Neuron (in vitro differentiated cells): ENCODE measurements at regions not wholly inside any gene's neighbourhood (a gene's known extent, or its start where the extent isn't known, plus 50 kb on each side); places are given as distances from the start of the nearest gene placed in this dataset.
"Not testable (repeated sequence)": the region's sequence is repeated elsewhere in the genome, so short reads cannot be mapped to it uniquely, and the experiment has no call there.

ENCODE experiments used
- H2AFZ ChIP-seq: one replicate; pipeline ENCODE4 v1.6.1; 2013; ENCODE audit warnings: low read depth, mild to moderate bottlenecking, inconsistent platforms, low read length, moderate library complexity
- H3K27me3 ChIP-seq: one replicate; pipeline ENCODE4 v1.6.1; 2013; ENCODE audit warnings: low read length; ENCODE audit not compliant: insufficient read depth
- H3K36me3 ChIP-seq: one replicate; pipeline ENCODE4 v1.6.1; 2013; ENCODE audit warnings: low read length; ENCODE audit not compliant: insufficient read depth
- H3K4me1 ChIP-seq: one replicate; pipeline ENCODE4 v1.6.1; 2013; ENCODE audit warnings: low read length; ENCODE audit not compliant: insufficient read depth
- H3K4me3 ChIP-seq: 2 replicates; pipeline ENCODE4 v1.5.1; 2013; ENCODE audit warnings: mild to moderate bottlenecking, low read length, moderate library complexity
- H3K9me3 ChIP-seq: one replicate; pipeline ENCODE4 v1.6.1; 2013; ENCODE audit warnings: low read length

DNA sequence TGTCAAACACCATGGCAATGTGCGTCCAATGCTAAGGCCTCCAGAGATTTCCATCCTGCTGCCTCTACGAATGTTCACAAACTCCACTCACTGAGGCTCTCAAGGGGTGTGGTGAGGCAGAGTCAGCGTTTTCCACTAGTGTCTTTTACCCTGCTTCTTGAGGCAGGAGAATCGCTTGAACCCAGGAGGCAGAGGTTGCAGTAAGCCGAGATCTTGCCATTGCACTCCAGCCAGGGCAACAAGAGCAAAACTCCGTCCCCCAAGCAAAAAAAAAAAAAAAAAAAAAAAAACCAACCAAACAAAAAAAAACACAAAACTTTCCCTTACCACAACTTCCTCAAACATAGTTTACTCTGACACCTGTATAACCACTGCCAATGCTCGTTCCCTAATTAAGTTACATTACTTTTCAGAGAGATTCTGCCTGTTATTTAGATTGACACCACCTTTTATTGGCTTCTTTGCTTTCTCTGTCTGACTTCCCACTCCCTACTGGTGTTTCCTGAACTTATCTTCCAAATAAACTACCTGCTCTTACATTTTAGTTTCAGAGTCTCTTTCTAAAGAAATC, 102.1 kb upstream of the ZNF746 start:
- no peaks in the 10 kb centered on the region for H3K9me3 ChIP-seq
- H3K27me3 ChIP-seq, result no peaks in the 10 kb centered on the region
- H3K4me3 ChIP-seq, result no peak overlapping the region
- H2AFZ ChIP-seq, result no peak overlapping the region
- peaks cover 49% of the 10 kb centered on the region for H3K36me3 ChIP-seq
- H3K4me1 ChIP-seq, result no peaks in the 10 kb centered on the region

DNA sequence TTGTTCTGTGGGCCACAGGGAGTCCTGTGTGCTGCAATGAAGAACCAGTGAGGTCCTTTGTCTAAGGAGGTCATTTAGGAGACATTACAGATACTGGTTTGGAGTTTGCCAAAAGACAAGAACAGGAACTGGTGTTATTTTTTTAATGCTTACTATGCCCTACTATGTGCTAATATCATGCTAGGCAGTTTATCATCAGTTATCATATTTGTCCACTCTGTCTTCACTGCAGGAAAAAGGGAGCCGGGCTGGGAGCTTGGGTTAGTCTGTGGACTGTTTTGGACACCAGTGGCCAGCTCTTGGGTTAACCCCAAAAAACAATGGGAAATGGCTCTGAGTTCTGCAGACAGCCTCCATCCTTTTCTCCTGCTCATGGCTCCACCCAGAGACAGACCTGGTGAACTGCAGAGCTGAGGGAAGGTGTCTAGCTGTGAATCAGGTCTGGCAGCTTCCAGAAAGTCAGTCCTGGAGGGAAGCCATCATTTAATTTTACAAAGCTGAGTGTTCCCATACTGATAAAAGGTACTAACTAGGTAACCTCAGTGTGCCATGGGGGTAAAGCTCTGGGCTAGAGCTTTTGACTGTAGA, 101.2 kb upstream of the ZNF746 start:
- Histone ChIP-seq H3K36me3 (peaks cover 49% of the 10 kb centered on the region), H3K9me3 (no peaks in the 10 kb centered on the region), H2AFZ (no peak overlapping the region), H3K4me1 (no peaks in the 10 kb centered on the region), H3K4me3 (no peak overlapping the region), H3K27me3 (no peaks in the 10 kb centered on the region)

DNA sequence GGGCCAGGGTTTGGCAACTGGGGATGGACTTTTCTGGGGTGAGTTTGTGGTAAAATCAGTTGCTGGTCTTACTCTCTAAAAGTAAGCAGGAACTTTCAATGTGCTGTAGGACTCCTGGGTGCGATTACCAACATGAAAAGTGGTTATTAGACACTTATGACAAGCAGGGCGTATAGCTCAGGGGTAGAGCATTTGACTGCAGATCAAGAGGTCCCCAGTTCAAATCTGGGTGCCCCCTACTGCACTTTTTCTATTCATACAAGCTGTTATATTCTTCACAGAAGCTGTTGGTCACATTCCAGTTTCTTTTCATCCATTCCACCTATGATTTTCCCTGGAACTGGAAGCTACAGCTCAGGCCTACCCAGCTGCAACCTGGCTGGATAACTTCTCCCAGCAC, 100.2 kb upstream of the ZNF746 start:
- H3K4me1 ChIP-seq, H3K4me3 ChIP-seq, H2AFZ ChIP-seq, H3K9me3 ChIP-seq, H3K27me3 ChIP-seq: not testable (repeated sequence)
- peaks cover 47% of the 10 kb centered on the region for H3K36me3 ChIP-seq

DNA sequence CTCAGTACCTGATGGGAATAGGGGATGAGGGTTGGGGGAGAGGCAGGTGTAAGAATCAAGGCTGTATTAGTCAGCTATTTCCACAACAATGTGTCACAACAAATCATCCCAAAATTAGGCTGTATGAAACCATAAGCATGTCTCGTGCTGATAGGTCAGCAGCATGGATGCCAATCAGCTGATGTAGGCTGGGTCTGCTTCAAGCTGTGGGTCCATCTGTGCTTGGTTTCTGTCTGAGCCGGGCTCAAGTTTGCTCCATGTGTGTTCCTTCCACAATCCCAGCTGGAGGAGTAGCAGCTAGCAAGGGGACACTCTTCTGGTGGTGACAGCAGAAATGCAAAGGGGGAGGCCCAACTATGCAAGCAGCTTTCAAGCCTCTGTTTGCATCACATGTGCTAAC, 97.9 kb upstream of the ZNF746 start:
- H3K4me3 ChIP-seq, result no peak overlapping the region
- H3K36me3 ChIP-seq, result peaks cover 47% of the 10 kb centered on the region
- no peaks in the 10 kb centered on the region for H3K4me1 ChIP-seq
- H3K27me3 ChIP-seq, result no peaks in the 10 kb centered on the region
- H2AFZ ChIP-seq, result no peak overlapping the region
- H3K9me3 ChIP-seq, result no peaks in the 10 kb centered on the region

DNA sequence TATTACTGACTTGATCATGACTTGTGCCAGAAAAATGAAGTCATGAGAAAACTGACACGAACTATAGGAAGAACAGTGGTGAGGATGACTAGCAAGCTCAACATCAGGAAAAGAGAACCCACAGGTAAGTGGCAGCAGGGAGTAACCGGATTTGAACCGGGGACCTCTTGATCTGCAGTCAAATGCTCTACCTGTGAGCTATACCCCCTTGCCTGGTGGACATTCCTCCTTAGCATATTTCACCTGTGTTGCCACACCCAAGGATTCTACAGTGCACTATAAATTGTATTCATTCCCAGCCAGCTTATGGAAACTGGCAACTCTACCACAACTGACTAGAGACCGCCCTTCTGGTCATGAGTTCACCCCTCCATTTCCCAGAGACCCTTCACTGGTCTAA, 97.5 kb upstream of the ZNF746 start:
- no peaks in the 10 kb centered on the region for H3K9me3 ChIP-seq
- no peak overlapping the region for H3K4me3 ChIP-seq
- no peaks in the 10 kb centered on the region for H3K27me3 ChIP-seq
- H3K36me3 ChIP-seq, result peaks cover 47% of the 10 kb centered on the region
- no peak overlapping the region for H2AFZ ChIP-seq
- no peaks in the 10 kb centered on the region for H3K4me1 ChIP-seq

DNA sequence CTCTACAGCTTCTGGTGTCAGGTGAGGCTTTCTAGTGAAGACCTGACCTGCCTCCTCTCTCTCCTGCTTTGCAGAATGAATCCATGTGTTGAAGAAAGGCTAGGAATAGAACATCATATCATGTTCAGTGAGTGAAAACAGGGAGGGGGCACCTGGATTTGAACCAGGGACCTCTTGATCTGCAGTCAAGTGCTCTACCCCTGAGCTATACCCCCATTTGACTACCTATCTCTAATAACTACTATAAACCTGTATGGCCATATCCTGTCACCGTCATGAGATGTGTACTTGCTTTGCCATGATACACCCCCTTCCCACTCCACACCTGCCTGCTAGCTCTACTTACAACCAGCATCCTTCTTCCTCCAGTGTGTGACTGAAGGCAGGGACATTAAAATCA, 91.3 kb upstream of the ZNF746 start:
- Histone ChIP-seq H3K4me3 (no peak overlapping the region), H3K4me1 (no peaks in the 10 kb centered on the region), H3K36me3 (peaks cover 56% of the 10 kb centered on the region), H2AFZ (no peak overlapping the region), H3K9me3 (peaks cover 16% of the 10 kb centered on the region), H3K27me3 (no peaks in the 10 kb centered on the region)

DNA sequence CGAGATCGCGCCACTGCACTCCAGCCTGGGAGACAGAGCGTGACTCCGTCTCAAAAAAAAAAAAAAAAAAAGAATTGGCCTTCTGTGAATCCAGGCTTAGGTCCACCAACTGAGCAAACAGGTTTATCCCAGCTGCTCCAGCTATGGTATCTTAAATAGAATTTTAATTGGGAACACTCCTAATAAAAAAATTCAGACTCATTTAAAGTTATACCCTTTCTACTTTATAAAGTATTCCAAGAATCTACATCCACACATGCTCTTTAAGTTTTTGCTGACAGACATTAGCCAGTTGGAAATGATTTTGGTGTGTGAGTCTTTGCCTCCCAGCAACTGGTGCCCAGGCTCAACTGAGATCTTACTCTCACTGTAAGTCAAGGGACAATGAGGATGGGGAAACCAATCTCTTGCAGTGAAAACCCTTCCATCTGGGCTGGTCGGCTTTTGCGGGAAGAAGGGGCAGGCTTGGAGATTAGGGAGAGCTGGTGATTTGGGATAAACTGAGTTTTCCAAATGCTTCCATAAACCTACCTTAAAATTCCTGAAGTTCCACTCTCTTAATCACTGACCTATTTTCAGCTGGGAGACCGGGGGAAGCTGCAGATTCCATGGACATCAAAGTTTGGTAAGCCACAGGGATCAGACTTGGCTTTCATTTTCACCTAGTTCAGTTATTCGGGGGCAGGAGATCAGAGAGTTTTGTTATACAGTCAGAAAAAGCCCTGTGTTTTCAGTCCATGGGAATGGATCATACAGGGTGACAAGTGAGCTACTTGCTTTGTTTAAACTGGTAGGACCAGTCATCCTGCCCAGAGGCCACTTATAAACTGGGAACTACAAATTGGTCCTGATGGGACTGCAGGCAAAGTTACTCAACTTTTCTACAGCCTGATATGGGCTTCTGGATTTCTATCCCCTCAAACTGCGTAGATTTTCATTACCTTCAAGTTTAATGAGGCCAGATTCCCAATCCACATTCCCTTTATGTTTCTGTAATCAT, 89.3 kb upstream of the ZNF746 start:
- Histone ChIP-seq H2AFZ (no peak overlapping the region), H3K4me1 (peaks cover 6% of the 10 kb centered on the region), H3K9me3 (peaks cover 27% of the 10 kb centered on the region), H3K36me3 (peaks cover 59% of the 10 kb centered on the region), H3K27me3 (no peaks in the 10 kb centered on the region), H3K4me3 (no peak overlapping the region)

DNA sequence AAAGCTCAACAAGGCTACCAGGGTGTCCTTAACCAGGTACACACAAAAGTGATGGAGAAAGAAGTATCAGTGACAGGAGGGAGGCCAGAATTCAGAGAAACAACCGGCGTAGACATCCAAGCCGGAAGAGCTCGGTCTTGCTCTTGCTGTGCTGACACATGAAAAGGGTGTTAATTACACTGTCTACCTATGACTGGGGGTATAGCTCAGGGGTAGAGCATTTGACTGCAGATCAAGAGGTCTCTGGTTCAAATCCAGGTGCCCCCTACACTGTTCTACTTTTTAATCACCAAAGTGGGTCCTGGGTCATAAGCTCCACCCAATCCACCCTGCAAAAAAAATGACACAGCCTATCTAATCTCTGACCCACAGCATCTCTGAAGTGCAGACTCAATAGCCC, 86.9 kb upstream of the ZNF746 start:
- Histone ChIP-seq H3K9me3 (peaks cover 40% of the 10 kb centered on the region), H3K27me3 (no peaks in the 10 kb centered on the region), H3K36me3 (peaks cover 60% of the 10 kb centered on the region), H3K4me1 (peaks cover 6% of the 10 kb centered on the region), H3K4me3 (no peak overlapping the region), H2AFZ (no peak overlapping the region)

DNA sequence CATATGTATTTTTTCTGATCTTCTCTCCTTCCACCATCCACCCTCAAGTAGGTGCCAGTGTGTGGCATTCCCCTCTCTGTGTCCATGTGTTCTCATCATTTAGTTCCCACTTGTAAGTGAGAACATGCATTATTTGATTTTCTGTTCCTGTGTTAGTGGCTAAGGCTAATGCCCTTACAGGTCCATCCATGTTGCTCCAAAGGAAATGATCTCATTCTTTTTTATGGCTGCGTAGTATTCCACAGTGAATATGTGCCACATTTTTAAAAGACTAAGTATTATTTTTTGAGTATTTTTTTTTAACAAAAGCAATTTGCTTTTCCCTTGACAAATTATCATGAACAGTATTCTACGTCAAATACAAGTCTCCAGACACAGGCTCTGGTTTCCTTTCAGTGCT, 86.4 kb upstream of the ZNF746 start:
- Histone ChIP-seq H3K4me3 (no peak overlapping the region), H3K27me3 (no peaks in the 10 kb centered on the region), H3K9me3 (peaks cover 42% of the 10 kb centered on the region), H3K4me1 (peaks cover 6% of the 10 kb centered on the region), H2AFZ (no peak overlapping the region), H3K36me3 (peaks cover 56% of the 10 kb centered on the region)

DNA sequence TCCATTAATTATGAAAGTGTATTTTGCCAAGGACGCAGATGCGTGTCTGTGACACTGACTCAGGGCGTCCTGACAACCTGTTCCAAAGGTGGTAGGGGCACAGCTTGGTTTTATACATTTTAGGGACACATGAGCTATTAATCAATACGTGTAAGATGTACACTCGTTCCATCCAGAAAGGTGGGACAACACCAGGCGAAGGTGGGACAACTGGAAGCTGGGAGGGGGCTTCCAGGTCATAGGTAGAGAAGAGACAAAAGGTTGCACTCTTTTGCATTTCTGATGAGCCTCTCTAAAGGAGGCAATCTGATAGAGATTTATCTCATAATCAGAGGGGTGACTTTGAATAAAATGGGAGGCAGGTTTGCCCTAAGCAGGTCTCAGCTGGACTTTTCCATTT, 82.7 kb upstream of the ZNF746 start:
- Histone ChIP-seq H3K27me3 (no peaks in the 10 kb centered on the region), H2AFZ (no peak overlapping the region), H3K36me3 (peaks cover 27% of the 10 kb centered on the region), H3K4me3 (no peak overlapping the region), H3K4me1 (peaks cover 6% of the 10 kb centered on the region), H3K9me3 (peaks cover 38% of the 10 kb centered on the region)

DNA sequence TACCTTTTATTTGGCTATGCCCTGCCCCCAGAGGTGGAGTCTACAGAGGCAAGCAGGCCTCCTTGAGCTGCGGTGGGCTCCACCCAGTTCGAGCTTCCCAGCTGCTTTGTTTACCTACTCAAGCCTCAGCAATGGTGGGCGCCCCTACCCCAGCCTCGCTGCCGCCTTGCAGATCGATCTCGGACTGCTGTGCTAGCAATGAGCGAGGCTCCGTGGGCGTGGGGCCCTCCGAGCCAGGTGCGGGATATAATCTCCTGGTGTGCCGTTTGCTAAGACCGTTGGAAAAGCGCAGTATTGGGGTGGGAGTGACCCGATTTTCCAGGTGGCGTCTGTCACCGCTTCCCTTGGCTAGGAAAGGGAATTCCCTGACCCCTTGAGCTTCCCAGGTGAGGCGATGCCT, 81.8 kb upstream of the ZNF746 start:
- not testable (repeated sequence) for H3K4me3 ChIP-seq, H2AFZ ChIP-seq, H3K27me3 ChIP-seq, H3K4me1 ChIP-seq
- peaks cover 27% of the 10 kb centered on the region for H3K36me3 ChIP-seq
- H3K9me3 ChIP-seq, result peaks cover 35% of the 10 kb centered on the region

DNA sequence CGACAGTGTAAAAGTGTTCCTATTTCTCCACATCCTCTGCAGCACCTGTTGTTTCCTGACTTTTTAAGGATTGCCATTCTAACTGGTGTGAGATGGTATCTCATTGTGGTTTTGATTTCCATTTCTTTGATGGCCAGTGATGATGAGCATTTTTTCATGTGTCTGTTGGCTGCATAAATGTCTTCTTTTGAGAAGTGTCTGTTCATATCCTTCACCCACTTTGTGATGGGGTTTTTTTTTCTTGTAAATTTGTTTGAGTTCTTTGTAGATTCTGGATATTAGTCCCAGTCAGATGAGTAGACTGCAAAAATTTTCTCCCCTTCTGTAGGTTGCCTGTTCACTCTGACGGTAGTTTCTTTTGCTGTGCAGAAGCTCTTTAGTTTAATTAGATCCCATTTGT, 76.8 kb upstream of the ZNF746 start:
- not testable (repeated sequence) for H3K4me1 ChIP-seq, H3K27me3 ChIP-seq, H3K4me3 ChIP-seq, H3K36me3 ChIP-seq, H2AFZ ChIP-seq
- H3K9me3 ChIP-seq, result peaks cover 16% of the 10 kb centered on the region

DNA sequence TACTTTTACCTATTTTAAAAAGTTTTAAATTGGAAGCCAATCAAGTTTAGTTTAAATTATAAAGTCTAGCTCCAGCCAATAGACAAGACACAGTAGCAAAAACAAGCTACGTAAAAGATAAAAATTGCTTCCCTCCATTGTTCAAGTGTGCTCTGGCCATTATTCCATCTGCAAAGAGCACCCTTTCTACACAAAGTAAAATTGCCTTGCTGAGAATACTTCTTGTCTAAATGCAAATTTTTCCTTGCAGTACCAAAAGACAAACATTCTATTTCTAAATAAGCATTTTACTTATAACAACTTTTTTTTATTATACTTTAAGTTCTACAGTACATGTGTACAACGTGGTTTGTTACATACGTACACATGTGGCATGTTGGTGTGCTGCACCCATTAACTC, 75.9 kb upstream of the ZNF746 start:
- no peaks in the 10 kb centered on the region for H3K4me1 ChIP-seq
- no peaks in the 10 kb centered on the region for H3K27me3 ChIP-seq
- no peaks in the 10 kb centered on the region for H3K36me3 ChIP-seq
- peaks cover 11% of the 10 kb centered on the region for H3K9me3 ChIP-seq
- no peak overlapping the region for H2AFZ ChIP-seq
- H3K4me3 ChIP-seq, result no peak overlapping the region
